ENCODE measurements at regions not wholly inside any gene's neighbourhood (a gene's known extent, or its start where the extent isn't known, plus 50 kb on each side); places are given as distances from the start of the nearest gene placed in this dataset.
"Not testable (repeated sequence)": the region's sequence is repeated elsewhere in the genome, so short reads cannot be mapped to it uniquely, and the experiment has no call there.

- peaks cover 0 to 8% (median 2%) of the 10 kb centered on the region in 4 donors for H3K4me1 ChIP-seq
- no peaks in the 10 kb centered on the region for H3K36me3 ChIP-seq
- no peaks in the 10 kb centered on the region for H3K9me3 ChIP-seq
- intact Hi-C loops (cut with DNase I; ENCODE audit: low total_unique reads): no loop called here
- TF ChIP-seq CTCF (IDR thresholded peaks at IDR 0.05): no peak
- DNase-seq: no peak
- H3K27ac ChIP-seq: no peak overlapping the region
- H3K27me3 ChIP-seq: peaks cover 0 to 6% of the 10 kb centered on the region in 2 donors
- H3K4me3 ChIP-seq: no peak overlapping the region
Measured at GRCh38 chr20:25991051-25991755, 294.6 kb upstream of the ZNF337 start.

DNA sequence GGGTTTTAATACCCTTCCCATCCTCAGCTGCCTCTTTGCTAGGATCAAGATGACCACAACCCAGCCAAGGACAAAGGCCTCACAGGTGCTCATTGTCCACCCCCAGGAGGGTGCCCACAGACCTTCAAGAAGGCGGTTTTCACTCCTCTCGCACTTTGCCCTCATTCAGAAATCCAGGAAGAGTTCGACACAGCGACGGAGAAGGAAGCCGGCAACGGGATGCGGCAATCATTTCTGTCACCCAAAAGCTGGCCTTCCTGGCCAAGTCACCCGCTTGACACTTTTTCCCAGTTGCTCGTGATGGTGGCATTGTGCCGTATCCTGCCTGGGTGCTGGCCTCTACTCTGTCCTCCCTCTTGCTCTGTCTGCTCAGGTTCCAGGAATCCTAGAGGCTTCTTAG lies 293.0 kb upstream of the ZNF337 start:
- H3K36me3 ChIP-seq; intact Hi-C loops (cut with DNase I; ENCODE audit: low total_unique reads); H3K4me1 ChIP-seq; DNase-seq; H3K4me3 ChIP-seq; H3K27me3 ChIP-seq; H3K27ac ChIP-seq; H3K9me3 ChIP-seq: not testable (repeated sequence)

DNA sequence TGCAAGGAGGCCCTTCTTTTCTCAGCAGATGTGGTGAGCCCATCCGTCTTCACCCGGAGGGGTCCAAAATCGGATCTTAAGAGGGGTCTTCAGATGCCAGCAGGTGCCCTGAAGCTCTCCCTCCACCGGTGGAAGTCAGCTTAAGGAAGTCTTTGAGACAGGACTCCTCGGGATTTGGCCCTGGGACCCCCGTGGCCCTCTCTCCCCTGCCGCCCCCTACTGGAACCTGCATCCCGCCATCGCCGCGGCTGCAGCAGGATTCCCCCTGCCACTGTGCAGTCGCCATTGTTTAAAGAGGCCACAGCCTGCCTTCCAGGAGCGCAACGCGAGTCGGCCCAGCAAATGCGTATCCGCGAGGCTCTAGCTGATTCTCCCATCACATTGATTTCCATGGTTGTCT lies 292.5 kb upstream of the ZNF337 start:
- no peak overlapping the region for H3K4me3 ChIP-seq
- no peak for TF ChIP-seq CTCF (IDR thresholded peaks at IDR 0.05)
- H3K27ac ChIP-seq: no peak overlapping the region
- peaks cover 0 to 8% (median 2%) of the 10 kb centered on the region in 4 donors for H3K4me1 ChIP-seq
- H3K27me3 ChIP-seq: peaks cover 0 to 6% of the 10 kb centered on the region in 2 donors
- intact Hi-C loops (cut with DNase I; ENCODE audit: low total_unique reads): no loop called here
- H3K36me3 ChIP-seq: no peaks in the 10 kb centered on the region
- no peak for DNase-seq
- H3K9me3 ChIP-seq: no peaks in the 10 kb centered on the region

GRCh38 chr20:25987928-25988560 lies 291.4 kb upstream of the ZNF337 start:
- H3K27me3 ChIP-seq; H3K4me3 ChIP-seq; H3K4me1 ChIP-seq; intact Hi-C loops (cut with DNase I; ENCODE audit: low total_unique reads); H3K27ac ChIP-seq; H3K9me3 ChIP-seq; H3K36me3 ChIP-seq: not testable (repeated sequence)
- peak in 1 of 2 donors; percentile 25 for DNase-seq

GRCh38 chr20:25987073-25987927 lies 290.6 kb upstream of the ZNF337 start:
- TF ChIP-seq CTCF (IDR thresholded peaks at IDR 0.05): peak in 1 of 2 experiments; percentile 24
- Histone ChIP-seq H3K27me3 (peaks cover 0 to 5% of the 10 kb centered on the region in 2 donors), H3K9me3 (no peaks in the 10 kb centered on the region), H3K27ac (no peak overlapping the region), H3K4me1 (peaks cover 0 to 8% (median 2%) of the 10 kb centered on the region in 4 donors), H3K4me3 (peak overlapping the region; percentile 42 to 51), H3K36me3 (no peaks in the 10 kb centered on the region)
- peak in 1 of 2 donors; percentile 66 for DNase-seq
- intact Hi-C loops (cut with DNase I; ENCODE audit: low total_unique reads): no loop called here

DNA sequence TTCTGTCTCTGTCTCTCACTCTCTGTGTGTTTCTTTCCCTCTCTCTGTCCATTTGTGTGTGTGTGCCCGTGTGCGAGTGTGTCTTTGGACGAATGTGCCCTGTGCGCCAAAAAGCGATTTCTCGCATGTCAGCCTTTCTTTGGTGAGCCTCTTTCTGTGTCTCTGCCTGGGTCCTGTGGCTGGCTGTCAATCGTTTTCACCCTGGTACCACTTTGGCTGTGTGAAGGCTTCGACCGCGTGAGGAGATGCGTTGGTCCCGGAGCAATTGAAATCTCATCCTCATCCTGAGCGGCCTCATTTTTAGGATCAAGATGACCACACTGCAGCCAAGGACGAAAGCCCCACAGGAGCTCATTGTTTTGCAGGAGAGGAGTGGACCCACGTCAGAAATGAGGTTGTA lies 288.9 kb upstream of the ZNF337 start:
- H3K4me1 ChIP-seq: peaks cover 0 to 8% (median 2%) of the 10 kb centered on the region in 4 donors
- peak in 1 of 2 donors; percentile 33 for DNase-seq
- peak overlapping the region in 1 of 2 donors; percentile 49 for H3K4me3 ChIP-seq
- no peaks in the 10 kb centered on the region for H3K27me3 ChIP-seq
- TF ChIP-seq CTCF (IDR thresholded peaks at IDR 0.05): no peak
- H3K9me3 ChIP-seq: no peaks in the 10 kb centered on the region
- H3K36me3 ChIP-seq: no peaks in the 10 kb centered on the region
- no peak overlapping the region for H3K27ac ChIP-seq
- intact Hi-C loops (cut with DNase I; ENCODE audit: low total_unique reads): no loop called here

Data from tibial artery (tissue), 4 donors.